ENCODE measurements at regions not wholly inside any gene's neighbourhood (a gene's known extent, or its start where the extent isn't known, plus 50 kb on each side); places are given as distances from the start of the nearest gene placed in this dataset.
"Not testable (repeated sequence)": the region's sequence is repeated elsewhere in the genome, so short reads cannot be mapped to it uniquely, and the experiment has no call there.

DNA sequence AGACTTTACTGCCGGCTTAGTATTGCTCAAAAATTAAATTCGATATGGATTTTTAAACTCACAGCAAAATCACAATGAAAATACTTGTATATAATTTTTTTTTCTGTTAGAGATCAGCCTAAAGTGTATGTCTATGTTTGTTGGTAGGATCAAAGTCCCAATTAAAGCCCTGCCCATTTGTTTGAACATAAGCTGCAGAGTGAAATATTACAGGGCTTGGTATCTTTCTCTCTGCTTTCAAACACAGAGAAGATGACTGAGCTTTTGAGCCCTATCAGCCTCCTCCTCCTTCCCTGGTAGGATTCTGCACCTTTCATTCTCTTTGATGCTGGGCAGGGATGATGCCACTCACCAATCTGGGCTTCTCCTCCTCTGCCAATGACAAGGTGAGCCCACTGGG is 345.4 kb downstream of the PPP1R2C start:
- no peak for DNase-seq

DNA sequence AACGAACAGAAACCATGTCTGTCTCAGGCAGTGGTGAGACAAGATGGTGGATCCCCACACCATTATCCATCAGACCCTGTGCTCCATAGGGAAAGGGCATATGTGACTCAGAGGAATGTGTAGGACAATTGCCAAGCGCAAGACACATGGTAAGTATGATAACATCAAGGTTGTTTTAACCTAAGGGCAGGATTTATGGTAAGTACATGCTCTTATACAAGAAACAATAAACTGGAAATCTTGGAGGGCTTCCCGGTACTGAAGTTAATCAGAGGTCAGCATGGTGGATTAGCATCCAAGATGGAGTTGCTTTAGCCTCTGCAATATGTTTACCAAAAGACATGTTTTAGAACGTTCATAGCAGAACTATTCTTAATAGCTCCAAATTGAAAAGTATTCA is 355.0 kb downstream of the PPP1R2C start:
- no peak for DNase-seq

DNA sequence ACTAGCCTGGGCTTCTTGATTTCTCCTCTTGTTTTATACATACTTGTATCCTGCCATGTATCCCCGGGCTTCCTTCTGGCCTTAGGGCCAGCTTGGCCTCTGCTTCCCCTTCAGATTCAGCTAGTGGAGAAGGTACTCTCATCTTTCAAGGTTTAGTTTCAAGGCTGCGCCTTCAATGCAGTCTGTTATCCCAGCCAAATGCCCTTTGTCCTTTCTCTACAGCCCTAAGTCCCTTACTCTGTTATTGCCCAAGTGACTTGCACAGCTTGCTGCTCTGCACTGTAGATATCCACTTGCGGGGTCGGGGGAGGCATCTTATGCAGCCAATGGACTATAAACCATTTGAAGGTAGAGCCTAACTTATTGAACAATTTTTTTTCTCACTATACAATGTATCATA is 357.5 kb downstream of the PPP1R2C start:
- DNase-seq, result no peak

DNA sequence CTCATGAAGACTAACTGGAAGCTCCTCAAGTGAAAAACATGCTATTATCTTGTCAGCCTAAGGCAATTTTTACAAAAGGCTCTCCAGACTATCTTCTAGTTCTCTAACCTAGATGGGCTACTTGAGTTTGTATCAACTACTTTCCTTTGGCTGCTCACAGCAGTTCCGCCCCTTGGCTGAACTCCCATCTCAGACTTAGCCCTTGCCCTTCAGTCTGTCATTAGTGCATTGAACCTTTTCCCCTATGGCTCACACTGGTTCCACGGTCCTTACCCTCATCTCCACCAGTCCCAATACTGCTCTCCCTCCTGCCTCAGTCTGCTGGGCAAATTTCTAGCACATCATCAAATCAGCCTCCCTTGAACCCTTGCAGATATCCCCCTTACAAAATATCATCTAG is 362.3 kb downstream of the PPP1R2C start:
- no peak for DNase-seq

DNA sequence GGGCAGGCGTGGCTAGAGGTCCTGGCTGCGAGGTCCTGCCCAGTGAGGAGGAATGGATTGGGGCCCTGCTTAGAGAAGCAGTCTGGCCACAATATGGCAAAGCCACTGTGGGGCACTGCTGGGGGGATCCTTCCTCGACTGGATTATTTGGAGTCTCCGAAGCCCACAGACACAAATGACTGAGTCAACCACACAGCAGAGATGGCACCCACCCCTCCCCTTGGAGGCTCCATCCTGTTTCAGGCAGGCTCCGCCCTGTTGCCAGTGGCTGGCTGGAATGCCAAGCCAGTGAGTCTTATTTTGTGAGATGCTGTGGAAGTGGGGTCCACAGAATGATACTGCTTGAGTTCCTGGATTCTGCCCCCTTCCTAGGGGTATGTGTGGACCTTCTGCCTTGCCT is 363.9 kb downstream of the PPP1R2C start:
- DNase-seq, result no peak

DNA sequence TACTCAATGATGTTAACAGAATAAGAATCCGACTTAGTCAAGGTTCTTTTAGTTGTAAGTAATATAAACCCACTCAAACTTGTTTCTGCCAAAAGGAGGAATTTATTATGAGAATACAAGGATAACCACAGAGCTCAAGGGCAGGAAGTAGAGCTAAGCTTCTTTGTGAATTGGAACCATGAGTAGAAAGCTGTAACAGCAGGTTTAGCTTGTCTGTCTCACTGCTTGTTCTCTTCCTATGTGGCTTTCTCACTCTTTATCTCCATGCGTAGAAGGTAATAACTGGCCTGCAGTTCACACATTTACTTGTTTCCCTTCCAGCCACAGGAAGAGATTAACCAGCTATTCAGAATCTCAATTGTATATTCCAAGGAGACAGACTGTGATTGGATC is 378.3 kb downstream of the PPP1R2C start:
- DNase-seq, result no peak

DNA sequence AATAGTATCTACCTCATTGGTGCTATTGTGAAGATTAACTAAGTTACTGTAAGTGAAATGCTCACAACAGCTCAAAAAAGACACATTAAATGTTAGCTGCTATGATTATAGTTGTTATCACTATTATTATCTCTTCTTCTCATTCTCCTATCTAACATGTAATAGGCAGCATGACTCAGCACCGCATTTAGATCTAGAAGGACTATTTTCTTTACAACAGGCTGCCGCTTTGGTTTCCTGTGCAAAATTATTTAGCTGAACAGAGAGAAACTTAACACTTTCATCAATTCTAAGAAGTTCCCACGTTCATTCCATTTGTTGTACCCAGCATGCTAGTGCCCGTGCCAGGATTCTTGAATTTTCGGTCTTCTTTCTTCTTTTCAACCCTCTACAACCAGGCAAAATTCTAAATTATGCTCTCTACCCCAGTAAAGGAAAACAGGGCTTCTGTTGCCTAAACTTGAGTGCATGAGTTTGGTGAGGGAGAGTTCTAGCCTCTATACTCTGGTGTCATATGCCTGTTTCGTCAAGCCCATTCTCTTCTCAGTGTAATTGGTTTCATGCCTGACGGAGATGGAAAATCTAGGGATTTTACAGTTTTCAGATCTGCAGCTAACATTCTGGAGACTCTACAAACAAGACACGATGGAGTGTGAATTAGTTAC is 378.9 kb downstream of the PPP1R2C start:
- DNase-seq, result no peak

DNA sequence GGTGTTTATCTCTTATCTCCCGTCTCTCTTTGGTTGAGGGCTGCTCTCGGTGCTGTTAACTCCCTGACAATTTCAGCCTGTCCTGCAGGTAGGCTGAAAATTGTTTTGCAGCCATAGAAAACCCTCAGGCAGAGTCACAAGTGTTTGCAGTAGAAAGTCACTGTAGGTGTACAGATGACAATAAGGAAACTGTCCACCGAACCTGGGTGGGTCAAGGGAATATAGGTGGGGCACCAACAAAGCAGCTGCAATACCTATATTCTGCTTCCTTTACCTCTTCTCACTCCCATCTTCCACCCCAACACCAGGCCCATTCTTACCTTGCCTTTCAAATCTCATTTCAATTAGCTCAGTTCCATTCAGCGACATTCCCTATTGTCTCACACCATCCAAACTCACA is 381.8 kb downstream of the PPP1R2C start:
- no peak for DNase-seq

DNA sequence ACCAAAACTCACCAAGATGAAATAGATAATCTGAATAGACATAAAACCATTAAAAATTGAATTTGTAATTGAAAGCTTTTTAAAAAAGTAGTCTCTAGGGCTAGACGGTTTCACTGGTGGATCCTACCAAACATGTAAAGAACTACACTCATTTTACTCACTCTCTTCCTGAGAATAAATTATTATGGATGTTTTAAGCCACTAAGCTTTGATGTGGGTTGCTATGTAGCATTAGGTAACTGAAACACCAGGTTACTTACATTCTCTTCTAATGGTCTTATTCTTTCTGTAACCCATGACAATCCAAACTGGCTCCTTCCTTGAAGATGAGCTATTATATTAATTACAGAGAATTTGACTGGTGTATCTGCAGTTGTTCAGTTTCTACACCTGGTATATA is 385.1 kb downstream of the PPP1R2C start:
- DNase-seq, result no peak

DNA sequence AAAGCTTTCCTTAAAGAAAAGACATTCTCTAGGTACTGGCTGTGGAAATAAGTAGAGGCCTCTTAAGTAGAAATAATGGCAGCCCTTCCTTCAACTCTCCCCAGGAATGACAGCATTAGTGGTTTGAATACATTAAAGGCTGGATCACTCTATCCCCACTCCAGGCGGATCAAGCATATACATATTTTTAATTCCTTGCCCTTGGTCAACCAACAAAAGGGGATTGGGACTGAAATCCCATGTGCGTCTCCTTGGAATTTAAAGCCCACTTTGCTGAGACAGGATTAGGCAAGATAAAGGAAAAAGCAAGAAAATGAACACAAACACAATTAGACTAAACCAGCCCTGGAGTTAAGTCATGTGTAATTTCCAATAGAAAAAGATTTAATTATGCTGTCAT is 391.3 kb downstream of the PPP1R2C start:
- DNase-seq, result no peak

DNA sequence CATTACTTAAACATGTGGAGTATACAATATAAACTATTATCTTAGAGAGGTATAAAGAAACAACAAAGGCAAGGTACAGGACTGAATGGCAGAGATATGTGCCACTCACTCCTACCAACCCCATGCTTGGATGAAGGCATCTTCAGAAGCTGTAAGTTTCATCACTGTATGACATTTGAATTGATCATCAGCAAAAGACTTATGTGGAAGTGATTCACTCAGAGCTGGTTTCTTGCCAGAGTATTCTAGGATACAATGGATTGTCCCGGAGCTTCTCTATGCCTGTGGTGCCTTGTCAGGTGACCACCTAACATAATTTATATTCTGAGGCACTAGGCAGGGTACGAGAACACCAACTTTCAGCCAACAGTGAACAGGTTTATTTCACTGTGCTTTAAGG is 392.2 kb downstream of the PPP1R2C start:
- DNase-seq, result no peak

DNA sequence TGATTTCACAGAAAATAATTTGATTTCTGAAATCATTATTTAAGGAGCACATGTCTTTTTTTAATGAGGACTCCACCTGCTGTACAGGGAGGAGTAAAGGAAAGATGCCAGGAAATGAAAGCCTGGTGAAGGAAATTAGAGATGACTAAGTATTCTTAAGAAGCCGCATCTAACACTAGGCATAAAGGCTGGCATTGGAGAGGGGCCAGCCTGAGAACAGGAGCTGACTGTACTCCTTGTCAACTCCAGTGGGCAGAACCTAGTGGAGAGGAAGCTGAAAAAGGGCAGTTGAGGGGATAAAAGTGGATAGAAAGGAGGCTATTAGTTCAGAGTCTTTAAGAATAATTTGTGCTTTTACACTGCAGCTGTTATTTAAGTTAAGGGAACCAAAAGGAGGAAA is 393.0 kb downstream of the PPP1R2C start:
- DNase-seq, result no peak

DNA sequence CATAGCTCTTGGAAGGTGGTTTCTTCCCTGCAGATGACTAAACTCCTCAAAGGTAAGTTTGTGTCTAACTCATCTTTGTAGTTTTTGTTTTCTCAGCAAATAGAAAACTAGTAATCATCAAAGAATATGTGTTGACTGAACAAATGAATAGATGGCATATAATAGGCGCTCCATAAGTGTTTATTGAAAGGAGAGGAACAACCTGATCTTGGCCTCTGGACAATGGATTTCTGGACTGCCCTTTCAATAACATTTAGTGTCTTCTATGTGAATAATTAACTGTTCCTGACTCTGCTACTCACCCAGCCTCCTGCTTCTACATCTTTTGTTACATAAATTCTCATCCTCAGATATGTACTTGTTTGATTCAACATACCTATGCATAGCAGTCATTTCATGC is 399.1 kb downstream of the PPP1R2C start:
- DNase-seq, result no peak

DNA sequence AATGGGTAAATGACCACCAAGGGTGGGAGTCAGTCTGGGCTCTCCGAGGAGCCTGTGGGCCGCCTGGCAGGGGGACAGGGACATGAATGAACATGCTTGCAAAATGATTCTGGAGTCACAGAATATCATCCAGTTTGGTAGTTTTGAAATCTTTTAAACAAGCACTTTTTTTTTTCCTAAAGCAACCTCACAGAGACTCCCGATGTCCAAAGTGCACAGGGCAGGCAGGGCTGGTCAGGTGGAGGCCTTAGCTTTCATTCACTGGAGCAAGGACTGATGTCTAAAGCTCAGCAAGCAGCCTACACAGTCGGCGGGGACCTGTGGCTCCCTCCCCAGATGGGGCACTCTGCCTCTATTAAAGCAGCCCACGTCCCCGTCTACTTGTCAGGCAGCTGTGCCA is 402.9 kb downstream of the PPP1R2C start:
- DNase-seq, result no peak

DNA sequence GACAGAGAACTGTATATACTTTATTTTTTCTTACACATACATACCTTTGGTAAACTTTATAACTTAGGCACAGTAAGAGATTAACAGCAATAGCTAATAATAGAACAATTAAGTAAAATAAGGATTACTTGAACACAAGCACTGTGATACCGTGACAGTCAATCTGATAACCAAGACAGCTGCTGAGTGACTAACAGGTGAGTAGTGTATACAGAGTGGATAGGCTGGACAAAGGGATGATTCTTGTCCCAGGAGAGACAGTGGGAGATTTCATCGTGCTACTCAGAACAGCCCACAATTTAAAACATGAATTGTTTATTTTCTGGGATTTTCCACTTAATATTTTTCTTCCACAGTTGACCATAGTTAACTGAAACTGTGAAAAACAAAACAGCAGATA is 411.8 kb downstream of the PPP1R2C start:
- DNase-seq, result no peak

DNA sequence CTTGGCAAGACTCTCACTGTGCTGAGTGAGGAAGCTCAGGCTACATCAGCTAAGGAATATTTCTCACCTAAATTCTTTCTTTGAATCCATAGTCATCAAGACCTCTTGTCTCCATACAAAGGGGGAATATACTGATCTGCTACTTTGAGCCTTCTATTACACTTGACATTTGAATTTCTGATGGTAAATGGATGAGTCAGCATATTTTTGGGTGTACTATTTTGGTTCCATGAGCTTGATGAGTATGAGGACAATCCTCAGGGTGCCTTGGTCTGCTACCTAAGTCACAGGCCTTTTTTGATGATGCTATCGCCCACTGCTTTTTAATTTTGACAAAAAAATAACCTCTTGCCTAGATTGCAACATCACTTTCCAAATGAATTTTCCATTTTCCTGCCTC is 415.7 kb downstream of the PPP1R2C start:
- DNase-seq, result no peak

DNA sequence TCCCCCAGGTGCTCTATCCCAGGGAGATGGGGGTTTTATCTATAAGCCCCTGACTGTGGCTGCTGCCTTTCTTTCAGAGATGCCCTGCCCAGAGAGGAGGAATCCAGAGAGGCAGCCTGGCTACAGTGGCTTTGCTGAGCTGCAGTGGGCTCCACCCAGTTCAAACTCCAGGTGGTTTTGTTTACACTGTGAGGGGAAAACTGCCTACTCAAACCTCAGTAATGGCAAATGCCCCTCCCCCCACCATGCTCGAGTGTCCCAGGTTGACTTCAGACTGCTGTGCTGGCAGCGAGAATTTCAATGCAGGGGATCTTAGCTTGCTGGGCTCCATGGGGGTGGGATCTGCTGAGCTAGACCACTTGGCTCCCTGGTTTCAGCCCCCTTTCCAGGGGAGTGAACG is 419.6 kb upstream of the CASK start:
- not testable (repeated sequence) for DNase-seq

All from kidney glomerular epithelial cell (primary cell).